ENCODE measurements at regions not wholly inside any gene's neighbourhood (a gene's known extent, or its start where the extent isn't known, plus 50 kb on each side); places are given as distances from the start of the nearest gene placed in this dataset.

GRCh38 chr5:82644766-82645165 lies 366.6 kb upstream of the RPS23 start:
- TF ChIP-seq POLR2A (IDR thresholded peaks at IDR 0.05; ENCODE audit: low read depth) = no peak
- no peak for TF ChIP-seq CTCF (IDR thresholded peaks at IDR 0.05)
- no peak for TF ChIP-seq POLR2AphosphoS5 (IDR thresholded peaks at IDR 0.05)
- Histone ChIP-seq H3K27me3 (no peaks in the 10 kb centered on the region), H3K4me3 (no peak overlapping the region), H3K36me3 (no peaks in the 10 kb centered on the region), H3K4me1 (peaks cover 0 to 20% (median 16%) of the 10 kb centered on the region in 4 donors), H3K9me3 (no peaks in the 10 kb centered on the region), H3K27ac (replicated peaks in 1 of 4) (no peak overlapping the region)
- 95% methylated on average over 4 of the region's 4 CpGs for WGBS
- intact Hi-C loops (cut with DNase I) = loop anchor here (5.0 to 10.0 kb wide), 4 partner anchors 148 to 920 kb away; partner anchors contain the start of gene VCAN
- no peak for DNase-seq (ENCODE audit: extremely low spot score)

- Histone ChIP-seq H3K4me3 (no peak overlapping the region), H3K36me3 (no peaks in the 10 kb centered on the region), H3K9me3 (no peaks in the 10 kb centered on the region), H3K4me1 (peaks cover 0 to 25% (median 22%) of the 10 kb centered on the region in 4 donors), H3K27ac (replicated peaks in 1 of 4) (no peak overlapping the region), H3K27me3 (no peaks in the 10 kb centered on the region)
- intact Hi-C loops (cut with DNase I) = loop anchor here (5.0 to 10.0 kb wide), 4 partner anchors 148 to 921 kb away; partner anchors contain the start of gene VCAN
- DNase-seq (ENCODE audit: extremely low spot score) = no peak
- TF ChIP-seq EP300 (IDR thresholded peaks at IDR 0.05) = no peak
- TF ChIP-seq POLR2AphosphoS5 (IDR thresholded peaks at IDR 0.05) = no peak
- no peak for TF ChIP-seq POLR2A (IDR thresholded peaks at IDR 0.05; ENCODE audit: low read depth)
- TF ChIP-seq CTCF (IDR thresholded peaks at IDR 0.05) = no peak
Observed at GRCh38 chr5:82644229-82644628, 366.1 kb upstream of the RPS23 start.

GRCh38 chr5:82642313-82642712 lies 364.2 kb upstream of the RPS23 start:
- peaks cover 0 to 28% (median 26%) of the 10 kb centered on the region in 4 donors for H3K4me1 ChIP-seq
- H3K36me3 ChIP-seq = no peaks in the 10 kb centered on the region
- no peak overlapping the region for H3K27ac ChIP-seq (replicated peaks in 1 of 4)
- DNase-seq (ENCODE audit: extremely low spot score) = peak; percentile 42
- no peak overlapping the region for H3K4me3 ChIP-seq
- 92% methylated on average over 3 of the region's 3 CpGs for WGBS
- intact Hi-C loops (cut with DNase I) = loop anchor here (5.0 to 10.0 kb wide), 4 partner anchors 150 to 922 kb away; partner anchors contain the start of gene VCAN
- H3K9me3 ChIP-seq = no peaks in the 10 kb centered on the region
- H3K27me3 ChIP-seq = no peaks in the 10 kb centered on the region
- no peak for TF ChIP-seq EP300 (IDR thresholded peaks at IDR 0.05)
- no peak for TF ChIP-seq POLR2AphosphoS5 (IDR thresholded peaks at IDR 0.05)
- no peak for TF ChIP-seq POLR2A (IDR thresholded peaks at IDR 0.05; ENCODE audit: low read depth)

- Histone ChIP-seq H3K27ac (replicated peaks in 1 of 4) (peak overlapping the region in 1 of 4 donors; percentile 6), H3K9me3 (no peaks in the 10 kb centered on the region), H3K36me3 (no peaks in the 10 kb centered on the region), H3K4me1 (peaks cover 0 to 28% (median 26%) of the 10 kb centered on the region in 4 donors), H3K27me3 (no peaks in the 10 kb centered on the region), H3K4me3 (no peak overlapping the region)
- 35% methylated on average over 4 of the region's 4 CpGs for WGBS
- peak; percentile 93 for DNase-seq (ENCODE audit: extremely low spot score)
- TF ChIP-seq POLR2AphosphoS5 (IDR thresholded peaks at IDR 0.05) = peak; percentile 49 to 52
- TF ChIP-seq CTCF (IDR thresholded peaks at IDR 0.05) = peak; percentile 64 to 78 (median 72)
- no peak for TF ChIP-seq EP300 (IDR thresholded peaks at IDR 0.05)
- no peak for TF ChIP-seq POLR2A (IDR thresholded peaks at IDR 0.05; ENCODE audit: low read depth)
- intact Hi-C loops (cut with DNase I) = loop anchor here (5.0 to 10.0 kb wide), 4 partner anchors 151 to 923 kb away; partner anchors contain the start of gene VCAN
Observed at GRCh38 chr5:82641331-82642003, 363.3 kb upstream of the RPS23 start.

GRCh38 chr5:82640916-82641315 lies 362.8 kb upstream of the RPS23 start:
- Histone ChIP-seq H3K9me3 (no peaks in the 10 kb centered on the region), H3K4me3 (no peak overlapping the region), H3K27me3 (no peaks in the 10 kb centered on the region), H3K4me1 (peaks cover 0 to 28% (median 26%) of the 10 kb centered on the region in 4 donors), H3K36me3 (no peaks in the 10 kb centered on the region), H3K27ac (replicated peaks in 1 of 4) (peak overlapping the region in 2 of 4 donors; percentile 6 to 22)
- TF ChIP-seq POLR2A (IDR thresholded peaks at IDR 0.05; ENCODE audit: low read depth) = no peak
- TF ChIP-seq CTCF (IDR thresholded peaks at IDR 0.05) = no peak
- TF ChIP-seq EP300 (IDR thresholded peaks at IDR 0.05) = no peak
- no peak for TF ChIP-seq POLR2AphosphoS5 (IDR thresholded peaks at IDR 0.05)
- DNase-seq (ENCODE audit: extremely low spot score) = no peak
- WGBS = 69% methylated on average over 3 of the region's 3 CpGs
- intact Hi-C loops (cut with DNase I) = loop anchor here (5.0 to 10.0 kb wide), 4 partner anchors 151 to 924 kb away; partner anchors contain the start of gene VCAN
